ENCODE measurements at regions not wholly inside any gene's neighbourhood (a gene's known extent, or its start where the extent isn't known, plus 50 kb on each side); places are given as distances from the start of the nearest gene placed in this dataset.

- Mint-ChIP-seq H3K27ac (no peak overlapping the region; a peak in 1 of 7 replicates), H3K9me3 (peaks cover 14 to 16% of the 10 kb centered on the region in 2 experiments), H3K4me3 (no peak overlapping the region), H3K36me3 (ENCODE audit: insufficient read depth in 1 of 3, low read depth in 3 of 3) (peaks cover 0 to 3% (median 0%) of the 10 kb centered on the region in 3 experiments; a peak in 1 of 7 replicates), H3K27me3 (ENCODE audit: low read depth) (no peaks in the 10 kb centered on the region), H3K4me1 (peaks cover 6 to 9% of the 10 kb centered on the region in 2 experiments)
- Histone ChIP-seq H3K23me2 (ENCODE audit: insufficient read length, low read depth, low read length, poor library complexity, severe bottlenecking) (no peaks in the 10 kb centered on the region), H2AK5ac (ENCODE audit: insufficient read length, low read length) (no peak overlapping the region), H4K91ac (ENCODE audit: insufficient read length, low read depth, low read length) (no peak overlapping the region), H2BK20ac (ENCODE audit: low read depth, low read length, poor library complexity, severe bottlenecking) (no peak overlapping the region), H3K79me2 (ENCODE audit: insufficient read depth, low read length) (no peaks in the 10 kb centered on the region), H3K9me3 (ENCODE audit: control insufficient read depth, low read depth, low read length) (no peaks in the 10 kb centered on the region), H3K27ac (ENCODE audit: insufficient read length, low read depth, low read length) (no peak overlapping the region), H2BK120ac (ENCODE audit: low read depth, low read length, poor library complexity, severe bottlenecking) (no peak overlapping the region), H3K4ac (ENCODE audit: low read depth, low read length) (no peak overlapping the region), H3K56ac (ENCODE audit: insufficient read length, low read depth, low read length) (no peak overlapping the region), H2AFZ (ENCODE audit: low read length) (no peak overlapping the region), H4K20me1 (ENCODE audit: control insufficient read depth, insufficient read depth, insufficient read length) (no peaks in the 10 kb centered on the region), H3K23ac (ENCODE audit: insufficient read length, low read depth, low read length) (no peak overlapping the region), H3K79me1 (ENCODE audit: insufficient read depth, low read depth, low read length, poor library complexity, severe bottlenecking) (no peaks in the 10 kb centered on the region), H3K9ac (ENCODE audit: extremely low read depth, insufficient read length, low read length) (no peak overlapping the region), H2BK5ac (ENCODE audit: insufficient read length, low read length) (no peak overlapping the region), H2BK15ac (ENCODE audit: low read depth, low read length) (no peak overlapping the region), H3K14ac (ENCODE audit: insufficient read depth, low read length) (no peak overlapping the region), H3T11ph (ENCODE audit: low read length) (no peak overlapping the region), H4K8ac (replicated peaks; ENCODE audit: insufficient read length, low read depth, low read length) (no peak overlapping the region), H3K27me3 (ENCODE audit: insufficient read depth, low read length) (no peaks in the 10 kb centered on the region), H3K4me2 (ENCODE audit: insufficient read depth, insufficient read length, low read length) (no peak overlapping the region), H3K18ac (ENCODE audit: insufficient read length, low read depth, low read length) (no peak overlapping the region), H2BK12ac (ENCODE audit: insufficient read length, low read depth, low read length) (no peak overlapping the region), H4K5ac (ENCODE audit: insufficient read length, low read depth, low read length) (no peak overlapping the region), H3K4me1 (ENCODE audit: insufficient read depth, low read length) (no peaks in the 10 kb centered on the region; the same call in 1 of the 2 replicates)
- no peak for TF ChIP-seq CTCF (conservative IDR thresholded peaks at IDR 0.05)
- WGBS (ENCODE audit: extremely low coverage, insufficient read length, low lambda C conversion rate) = 100% methylated on average over 1 of the region's 6 CpGs
- DNase-seq = no peak
Observed at GRCh38 chr13:63044589-63045313, 1629.1 kb upstream of the PCDH20 start.
